ENCODE measurements at regions not wholly inside any gene's neighbourhood (a gene's known extent, or its start where the extent isn't known, plus 50 kb on each side); places are given as distances from the start of the nearest gene placed in this dataset.
A peak's percentile ranks its signal among the peaks of the same experiment; 100 is the strongest.

- intact Hi-C loops (cut with DNase I): no loop called here
- peak in 1 of 4 donors; percentile 54 for DNase-seq
Measured at GRCh38 chr9:135344915-135345500, 134.6 kb upstream of the PPP1R26 start.

GRCh38 chr9:135345775-135346433 is 133.7 kb upstream of the PPP1R26 start:
- intact Hi-C loops (cut with DNase I): no loop called here
- H3K36me3 ChIP-seq: no peaks in the 10 kb centered on the region
- no peaks in the 10 kb centered on the region for H3K4me1 ChIP-seq
- DNase-seq (peak in 1 of 4 donors; percentile 57), ATAC-seq (no peak)
- H3K27ac ChIP-seq: no peak overlapping the region
- no peak overlapping the region for H3K4me3 ChIP-seq
- no peak for TF ChIP-seq CTCF (IDR thresholded peaks at IDR 0.05)
- H3K27me3 ChIP-seq: peaks cover 0 to 73% of the 10 kb centered on the region in 2 donors
- no peaks in the 10 kb centered on the region for H3K9me3 ChIP-seq

More at GRCh38 chr9:135344915-135345500, 134.6 kb upstream of the PPP1R26 start:
- Histone ChIP-seq H3K4me1 (no peaks in the 10 kb centered on the region), H3K36me3 (no peaks in the 10 kb centered on the region), H3K9me3 (no peaks in the 10 kb centered on the region), H3K4me3 (no peak overlapping the region), H3K27me3 (peaks cover 0 to 66% of the 10 kb centered on the region in 2 donors), H3K27ac (no peak overlapping the region)
- ATAC-seq: no peak
- no peak for TF ChIP-seq CTCF (IDR thresholded peaks at IDR 0.05)

- intact Hi-C loops (cut with DNase I): no loop called here
- H3K27ac ChIP-seq: no peak overlapping the region
- H3K36me3 ChIP-seq: no peaks in the 10 kb centered on the region
- no peaks in the 10 kb centered on the region for H3K9me3 ChIP-seq
- no peak for TF ChIP-seq CTCF (IDR thresholded peaks at IDR 0.05)
- H3K27me3 ChIP-seq: peaks cover 0 to 79% of the 10 kb centered on the region in 2 donors
- H3K4me3 ChIP-seq: no peak overlapping the region
- DNase-seq: peak in 1 of 4 donors; percentile 65
- ATAC-seq: no peak
- H3K4me1 ChIP-seq: no peaks in the 10 kb centered on the region
Measured at GRCh38 chr9:135346438-135347050, 133.0 kb upstream of the PPP1R26 start.

GRCh38 chr9:135347461-135347860 is 132.1 kb upstream of the PPP1R26 start:
- Histone ChIP-seq H3K36me3 (no peaks in the 10 kb centered on the region), H3K27ac (no peak overlapping the region), H3K27me3 (peaks cover 0 to 75% of the 10 kb centered on the region in 2 donors), H3K4me1 (no peaks in the 10 kb centered on the region), H3K4me3 (no peak overlapping the region), H3K9me3 (no peaks in the 10 kb centered on the region)
- intact Hi-C loops (cut with DNase I): no loop called here
- DNase-seq (peak in 1 of 4 donors; percentile 47), ATAC-seq (no peak)
- TF ChIP-seq CTCF (IDR thresholded peaks at IDR 0.05): no peak

GRCh38 chr9:135348076-135348787 is 131.3 kb upstream of the PPP1R26 start:
- Histone ChIP-seq H3K4me1 (no peaks in the 10 kb centered on the region), H3K4me3 (no peak overlapping the region), H3K36me3 (no peaks in the 10 kb centered on the region), H3K27me3 (peaks cover 0 to 74% of the 10 kb centered on the region in 2 donors), H3K9me3 (no peaks in the 10 kb centered on the region), H3K27ac (no peak overlapping the region)
- intact Hi-C loops (cut with DNase I): no loop called here
- DNase-seq: peak in 1 of 4 donors; percentile 62
- TF ChIP-seq CTCF (IDR thresholded peaks at IDR 0.05): no peak
- ATAC-seq: no peak
